ENCODE measurements at regions not wholly inside any gene's neighbourhood (a gene's known extent, or its start where the extent isn't known, plus 50 kb on each side); places are given as distances from the start of the nearest gene placed in this dataset.
"Not testable (repeated sequence)": the region's sequence is repeated elsewhere in the genome, so short reads cannot be mapped to it uniquely, and the experiment has no call there.

DNA sequence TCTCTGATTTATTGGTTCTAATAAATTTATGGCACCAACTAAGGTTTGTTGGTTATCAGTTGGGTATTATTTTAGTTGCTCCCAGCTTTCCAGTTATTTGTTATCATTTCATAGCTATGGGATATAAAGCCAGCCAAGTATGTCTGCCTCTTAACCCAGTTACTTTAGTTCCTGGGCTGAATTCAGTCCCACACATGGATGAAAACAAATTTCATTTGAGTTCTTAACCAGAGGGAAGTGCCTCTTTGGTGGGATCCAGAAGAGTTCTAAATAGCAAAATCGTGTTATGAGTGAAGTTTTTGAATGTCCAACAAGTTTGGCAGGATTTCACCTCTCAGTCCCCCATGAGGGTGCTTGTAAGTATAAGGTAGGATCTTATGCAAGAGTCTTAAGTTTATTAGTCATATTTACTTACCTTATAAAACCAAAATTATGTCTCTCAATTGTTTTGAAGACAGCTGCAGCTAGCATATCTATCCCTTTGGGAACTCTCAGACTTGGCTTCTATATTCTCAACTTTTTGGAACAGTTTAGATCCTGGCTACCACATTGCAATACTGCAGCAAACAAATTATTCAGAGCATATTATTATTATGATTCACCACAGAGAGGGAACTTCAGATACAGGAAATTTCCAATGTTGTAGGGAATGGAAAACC, 683.6 kb downstream of the BCKDHB start:
- no peak overlapping the region for H3K4me2 ChIP-seq (ENCODE audit: low read length)

DNA sequence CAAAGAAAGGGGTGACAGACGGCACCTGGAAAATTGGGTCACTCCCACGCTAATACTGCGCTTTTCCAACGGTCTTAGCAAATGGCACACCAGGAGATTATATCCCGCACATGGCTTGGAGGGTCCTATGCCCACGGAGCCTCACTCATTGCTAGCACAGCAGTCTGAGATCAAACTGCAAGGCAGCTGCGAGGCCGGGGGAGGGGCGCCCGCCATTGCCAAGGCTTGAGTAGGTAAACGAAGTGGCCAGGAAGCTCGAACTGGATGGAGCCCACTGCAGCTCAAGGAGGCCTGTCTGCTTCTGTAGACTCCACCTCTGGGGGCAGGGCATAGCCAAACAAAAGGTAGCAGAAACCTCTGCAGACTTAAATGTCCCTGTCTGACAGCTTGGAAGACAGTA, 676.8 kb downstream of the BCKDHB start:
- not testable (repeated sequence) for H3K9me2 ChIP-seq (ENCODE audit: insufficient read depth, low read length); H3K9ac ChIP-seq (ENCODE audit: low read length); H3K27ac ChIP-seq (ENCODE audit: low read length); H3F3A ChIP-seq (ENCODE audit: insufficient read depth, low read length, poor library complexity, severe bottlenecking); H3K4me2 ChIP-seq (ENCODE audit: low read length); H2AFZ ChIP-seq (ENCODE audit: low read depth, low read length); H4K20me1 ChIP-seq (ENCODE audit: insufficient read depth); H3K4me3 ChIP-seq (ENCODE audit: low read length); H3K36me3 ChIP-seq (ENCODE audit: insufficient read depth, low read length); H3K27me3 ChIP-seq (ENCODE audit: insufficient read depth, low read depth, low read length); H3K79me2 ChIP-seq (replicated peaks; ENCODE audit: insufficient read depth, low read length); H3K9me3 ChIP-seq (ENCODE audit: low read length)

More for the DNA sequence above, 683.6 kb downstream of the BCKDHB start:
- Histone ChIP-seq H4K20me1 (ENCODE audit: insufficient read depth) (no peaks in the 10 kb centered on the region), H3K4me3 (ENCODE audit: low read length) (no peak overlapping the region), H3K27ac (ENCODE audit: low read length) (no peak overlapping the region), H3K36me3 (ENCODE audit: insufficient read depth, low read length) (no peaks in the 10 kb centered on the region), H3K9me3 (ENCODE audit: low read length) (no peaks in the 10 kb centered on the region), H3K79me2 (replicated peaks; ENCODE audit: insufficient read depth, low read length) (no peaks in the 10 kb centered on the region), H3K9me2 (ENCODE audit: insufficient read depth, low read length) (no peaks in the 10 kb centered on the region), H3F3A (ENCODE audit: insufficient read depth, low read length, poor library complexity, severe bottlenecking) (no peaks in the 10 kb centered on the region), H2AFZ (ENCODE audit: low read depth, low read length) (no peak overlapping the region), H3K27me3 (ENCODE audit: insufficient read depth, low read depth, low read length) (no peaks in the 10 kb centered on the region), H3K9ac (ENCODE audit: low read length) (no peak overlapping the region)
- TF ChIP-seq TAF1 (IDR thresholded peaks at IDR 0.05; ENCODE audit: low read depth) (no peak), RAD21 (conservative IDR thresholded peaks at IDR 0.05) (no peak), MXI1 (conservative IDR thresholded peaks at IDR 0.05; ENCODE audit: poor library complexity, severe bottlenecking) (no peak), POLR2AphosphoS5 (IDR thresholded peaks at IDR 0.05) (no peak), EZH2 (IDR thresholded peaks at IDR 0.05; ENCODE audit: borderline replicate concordance, insufficient read depth, low read length, poor library complexity, severe bottlenecking) (no peak), SMC3 (conservative IDR thresholded peaks at IDR 0.05; ENCODE audit: poor library complexity) (no peak), EP300 (conservative IDR thresholded peaks at IDR 0.05; ENCODE audit: poor library complexity, severe bottlenecking) (no peak)
- TF ChIP-seq, protein P1, sequence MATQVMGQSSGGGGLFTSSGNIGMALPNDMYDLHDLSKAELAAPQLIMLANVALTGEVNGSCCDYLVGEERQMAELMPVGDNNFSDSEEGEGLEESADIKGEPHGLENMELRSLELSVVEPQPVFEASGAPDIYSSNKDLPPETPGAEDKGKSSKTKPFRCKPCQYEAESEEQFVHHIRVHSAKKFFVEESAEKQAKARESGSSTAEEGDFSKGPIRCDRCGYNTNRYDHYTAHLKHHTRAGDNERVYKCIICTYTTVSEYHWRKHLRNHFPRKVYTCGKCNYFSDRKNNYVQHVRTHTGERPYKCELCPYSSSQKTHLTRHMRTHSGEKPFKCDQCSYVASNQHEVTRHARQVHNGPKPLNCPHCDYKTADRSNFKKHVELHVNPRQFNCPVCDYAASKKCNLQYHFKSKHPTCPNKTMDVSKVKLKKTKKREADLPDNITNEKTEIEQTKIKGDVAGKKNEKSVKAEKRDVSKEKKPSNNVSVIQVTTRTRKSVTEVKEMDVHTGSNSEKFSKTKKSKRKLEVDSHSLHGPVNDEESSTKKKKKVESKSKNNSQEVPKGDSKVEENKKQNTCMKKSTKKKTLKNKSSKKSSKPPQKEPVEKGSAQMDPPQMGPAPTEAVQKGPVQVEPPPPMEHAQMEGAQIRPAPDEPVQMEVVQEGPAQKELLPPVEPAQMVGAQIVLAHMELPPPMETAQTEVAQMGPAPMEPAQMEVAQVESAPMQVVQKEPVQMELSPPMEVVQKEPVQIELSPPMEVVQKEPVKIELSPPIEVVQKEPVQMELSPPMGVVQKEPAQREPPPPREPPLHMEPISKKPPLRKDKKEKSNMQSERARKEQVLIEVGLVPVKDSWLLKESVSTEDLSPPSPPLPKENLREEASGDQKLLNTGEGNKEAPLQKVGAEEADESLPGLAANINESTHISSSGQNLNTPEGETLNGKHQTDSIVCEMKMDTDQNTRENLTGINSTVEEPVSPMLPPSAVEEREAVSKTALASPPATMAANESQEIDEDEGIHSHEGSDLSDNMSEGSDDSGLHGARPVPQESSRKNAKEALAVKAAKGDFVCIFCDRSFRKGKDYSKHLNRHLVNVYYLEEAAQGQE (IDR thresholded peaks at IDR 0.05; ENCODE audit: borderline replicate concordance) = no peak
- TF ChIP-seq, protein P2, sequence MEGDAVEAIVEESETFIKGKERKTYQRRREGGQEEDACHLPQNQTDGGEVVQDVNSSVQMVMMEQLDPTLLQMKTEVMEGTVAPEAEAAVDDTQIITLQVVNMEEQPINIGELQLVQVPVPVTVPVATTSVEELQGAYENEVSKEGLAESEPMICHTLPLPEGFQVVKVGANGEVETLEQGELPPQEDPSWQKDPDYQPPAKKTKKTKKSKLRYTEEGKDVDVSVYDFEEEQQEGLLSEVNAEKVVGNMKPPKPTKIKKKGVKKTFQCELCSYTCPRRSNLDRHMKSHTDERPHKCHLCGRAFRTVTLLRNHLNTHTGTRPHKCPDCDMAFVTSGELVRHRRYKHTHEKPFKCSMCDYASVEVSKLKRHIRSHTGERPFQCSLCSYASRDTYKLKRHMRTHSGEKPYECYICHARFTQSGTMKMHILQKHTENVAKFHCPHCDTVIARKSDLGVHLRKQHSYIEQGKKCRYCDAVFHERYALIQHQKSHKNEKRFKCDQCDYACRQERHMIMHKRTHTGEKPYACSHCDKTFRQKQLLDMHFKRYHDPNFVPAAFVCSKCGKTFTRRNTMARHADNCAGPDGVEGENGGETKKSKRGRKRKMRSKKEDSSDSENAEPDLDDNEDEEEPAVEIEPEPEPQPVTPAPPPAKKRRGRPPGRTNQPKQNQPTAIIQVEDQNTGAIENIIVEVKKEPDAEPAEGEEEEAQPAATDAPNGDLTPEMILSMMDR (IDR thresholded peaks at IDR 0.05; ENCODE audit: poor library complexity, severe bottlenecking) = no peak

DNA sequence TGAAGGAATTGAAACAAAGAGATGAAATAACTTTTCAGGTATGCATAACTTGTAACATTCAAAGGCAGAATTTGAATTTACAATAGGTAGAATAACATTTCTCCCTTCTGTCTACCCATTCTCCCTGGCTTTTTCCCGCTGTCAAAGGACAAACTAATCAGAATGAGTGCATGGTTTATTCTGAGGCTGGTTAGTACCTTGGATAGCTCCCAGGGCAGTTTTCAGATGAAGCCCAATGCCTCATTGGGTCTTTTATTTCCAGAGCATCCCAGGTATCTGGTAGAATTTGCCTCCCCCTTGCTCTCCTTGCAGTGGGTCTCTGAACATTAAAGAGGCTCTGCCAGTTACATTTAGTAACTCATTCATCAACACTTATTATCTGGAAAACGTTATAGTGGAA, 665.5 kb downstream of the BCKDHB start:
- H3K27ac ChIP-seq (ENCODE audit: low read length) = no peak overlapping the region
- no peaks in the 10 kb centered on the region for H3K9me2 ChIP-seq (ENCODE audit: insufficient read depth, low read length)
- TF ChIP-seq, protein P1 (IDR thresholded peaks at IDR 0.05; ENCODE audit: borderline replicate concordance) = no peak
- TF ChIP-seq, protein P2 (IDR thresholded peaks at IDR 0.05; ENCODE audit: poor library complexity, severe bottlenecking) = no peak
- TF ChIP-seq RAD21 (conservative IDR thresholded peaks at IDR 0.05) (no peak), MXI1 (conservative IDR thresholded peaks at IDR 0.05; ENCODE audit: poor library complexity, severe bottlenecking) (no peak), TAF1 (IDR thresholded peaks at IDR 0.05; ENCODE audit: low read depth) (no peak), EZH2 (IDR thresholded peaks at IDR 0.05; ENCODE audit: borderline replicate concordance, insufficient read depth, low read length, poor library complexity, severe bottlenecking) (no peak), POLR2AphosphoS5 (IDR thresholded peaks at IDR 0.05) (no peak)
- H3K27me3 ChIP-seq (ENCODE audit: insufficient read depth, low read depth, low read length) = peaks cover 20% of the 10 kb centered on the region
- H4K20me1 ChIP-seq (ENCODE audit: insufficient read depth) = no peaks in the 10 kb centered on the region
- H3K4me3 ChIP-seq (ENCODE audit: low read length) = no peak overlapping the region
- H3K9ac ChIP-seq (ENCODE audit: low read length) = no peak overlapping the region
- no peak overlapping the region for H2AFZ ChIP-seq (ENCODE audit: low read depth, low read length)
- H3F3A ChIP-seq (ENCODE audit: insufficient read depth, low read length, poor library complexity, severe bottlenecking) = no peaks in the 10 kb centered on the region
- no peak overlapping the region for H3K4me2 ChIP-seq (ENCODE audit: low read length)
- H3K79me2 ChIP-seq (replicated peaks; ENCODE audit: insufficient read depth, low read length) = no peaks in the 10 kb centered on the region
- H3K9me3 ChIP-seq (ENCODE audit: low read length) = no peaks in the 10 kb centered on the region
- H3K36me3 ChIP-seq (ENCODE audit: insufficient read depth, low read length) = no peaks in the 10 kb centered on the region
